H4 (cell line): ENCODE measurements at regions not wholly inside any gene's neighbourhood (a gene's known extent, or its start where the extent isn't known, plus 50 kb on each side); places are given as distances from the start of the nearest gene placed in this dataset.
"Not testable (repeated sequence)": the region's sequence is repeated elsewhere in the genome, so short reads cannot be mapped to it uniquely, and the experiment has no call there.

Experiments
- DNase-seq: peaks from one replicate; pipeline ENCODE4 v3.0.0-alpha.2; 2015; ENCODE audit warnings: low spot score

- not testable (repeated sequence) for DNase-seq
Observed at GRCh38 chr5:92937396-92937795, 643.6 kb downstream of the NR2F1-AS1 start.

GRCh38 chr5:92930057-92930456 is 651.0 kb downstream of the NR2F1-AS1 start:
- DNase-seq: no peak

- DNase-seq: no peak
Observed at GRCh38 chr5:92927291-92927778, 653.7 kb downstream of the NR2F1-AS1 start.

- no peak for DNase-seq
Observed at GRCh38 chr5:92923885-92924284, 657.1 kb downstream of the NR2F1-AS1 start.

GRCh38 chr5:92922231-92922967 is 658.6 kb downstream of the NR2F1-AS1 start:
- no peak for DNase-seq

- no peak for DNase-seq
Observed at GRCh38 chr5:92917044-92917443, 664.0 kb downstream of the NR2F1-AS1 start.

- no peak for DNase-seq
Observed at GRCh38 chr5:92916036-92916435, 665.0 kb downstream of the NR2F1-AS1 start.

GRCh38 chr5:92912283-92912682 is 668.7 kb downstream of the NR2F1-AS1 start:
- no peak for DNase-seq

GRCh38 chr5:92911851-92912250 is 669.2 kb downstream of the NR2F1-AS1 start:
- no peak for DNase-seq

GRCh38 chr5:92911293-92911692 is 669.7 kb downstream of the NR2F1-AS1 start:
- no peak for DNase-seq

- DNase-seq: no peak
Observed at GRCh38 chr5:92909602-92909962, 671.4 kb downstream of the NR2F1-AS1 start.

- DNase-seq: no peak
Observed at GRCh38 chr5:92908952-92909601, 671.9 kb downstream of the NR2F1-AS1 start.

GRCh38 chr5:92907938-92908606 is 672.9 kb downstream of the NR2F1-AS1 start:
- DNase-seq: peak; percentile 19

GRCh38 chr5:92906798-92907376 is 674.1 kb downstream of the NR2F1-AS1 start:
- DNase-seq: no peak

GRCh38 chr5:92904021-92904420 is 677.0 kb downstream of the NR2F1-AS1 start:
- DNase-seq: no peak

GRCh38 chr5:92899611-92900010 is 681.4 kb downstream of the NR2F1-AS1 start:
- no peak for DNase-seq

- DNase-seq: no peak
Observed at GRCh38 chr5:92896722-92897121, 684.3 kb downstream of the NR2F1-AS1 start.

GRCh38 chr5:92890841-92891244 is 690.2 kb downstream of the NR2F1-AS1 start:
- no peak for DNase-seq

GRCh38 chr5:92889140-92889539 is 691.9 kb downstream of the NR2F1-AS1 start:
- DNase-seq: no peak

- DNase-seq: no peak
Observed at GRCh38 chr5:92887254-92887653, 693.8 kb downstream of the NR2F1-AS1 start.

- DNase-seq: no peak
Observed at GRCh38 chr5:92886751-92887150, 694.3 kb downstream of the NR2F1-AS1 start.

GRCh38 chr5:92885950-92886349 is 695.1 kb downstream of the NR2F1-AS1 start:
- no peak for DNase-seq
